ENCODE measurements at regions not wholly inside any gene's neighbourhood (a gene's known extent, or its start where the extent isn't known, plus 50 kb on each side); places are given as distances from the start of the nearest gene placed in this dataset.

DNA sequence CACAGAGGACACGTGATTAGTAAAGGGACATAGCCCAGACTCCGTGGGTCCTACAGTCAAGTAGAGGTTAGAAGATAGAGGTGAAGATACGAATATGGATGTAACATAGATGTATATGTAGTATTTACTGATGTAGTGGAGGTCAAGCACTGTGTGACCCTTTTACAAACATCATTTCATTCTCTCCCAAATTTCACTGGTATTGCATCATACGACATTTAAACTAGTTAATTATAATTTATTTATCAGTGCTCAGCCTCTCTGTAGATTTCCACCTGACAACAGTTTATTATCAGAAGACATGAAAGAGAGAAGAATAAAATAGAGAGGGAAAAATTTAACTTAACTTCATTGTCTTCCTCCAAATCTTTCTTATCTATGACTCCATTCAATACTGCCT lies 927.9 kb upstream of the TMEM132C start:
- TF ChIP-seq SPI1 (IDR thresholded peaks at IDR 0.05; ENCODE audit: borderline replicate concordance, low read depth) = no peak
- TF ChIP-seq, protein P1, sequence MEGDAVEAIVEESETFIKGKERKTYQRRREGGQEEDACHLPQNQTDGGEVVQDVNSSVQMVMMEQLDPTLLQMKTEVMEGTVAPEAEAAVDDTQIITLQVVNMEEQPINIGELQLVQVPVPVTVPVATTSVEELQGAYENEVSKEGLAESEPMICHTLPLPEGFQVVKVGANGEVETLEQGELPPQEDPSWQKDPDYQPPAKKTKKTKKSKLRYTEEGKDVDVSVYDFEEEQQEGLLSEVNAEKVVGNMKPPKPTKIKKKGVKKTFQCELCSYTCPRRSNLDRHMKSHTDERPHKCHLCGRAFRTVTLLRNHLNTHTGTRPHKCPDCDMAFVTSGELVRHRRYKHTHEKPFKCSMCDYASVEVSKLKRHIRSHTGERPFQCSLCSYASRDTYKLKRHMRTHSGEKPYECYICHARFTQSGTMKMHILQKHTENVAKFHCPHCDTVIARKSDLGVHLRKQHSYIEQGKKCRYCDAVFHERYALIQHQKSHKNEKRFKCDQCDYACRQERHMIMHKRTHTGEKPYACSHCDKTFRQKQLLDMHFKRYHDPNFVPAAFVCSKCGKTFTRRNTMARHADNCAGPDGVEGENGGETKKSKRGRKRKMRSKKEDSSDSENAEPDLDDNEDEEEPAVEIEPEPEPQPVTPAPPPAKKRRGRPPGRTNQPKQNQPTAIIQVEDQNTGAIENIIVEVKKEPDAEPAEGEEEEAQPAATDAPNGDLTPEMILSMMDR (IDR thresholded peaks at IDR 0.05; ENCODE audit: insufficient read depth, low read length) = no peak
- no peak for TF ChIP-seq GABPA (IDR thresholded peaks at IDR 0.05; ENCODE audit: low read depth)
- TF ChIP-seq, protein P2, sequence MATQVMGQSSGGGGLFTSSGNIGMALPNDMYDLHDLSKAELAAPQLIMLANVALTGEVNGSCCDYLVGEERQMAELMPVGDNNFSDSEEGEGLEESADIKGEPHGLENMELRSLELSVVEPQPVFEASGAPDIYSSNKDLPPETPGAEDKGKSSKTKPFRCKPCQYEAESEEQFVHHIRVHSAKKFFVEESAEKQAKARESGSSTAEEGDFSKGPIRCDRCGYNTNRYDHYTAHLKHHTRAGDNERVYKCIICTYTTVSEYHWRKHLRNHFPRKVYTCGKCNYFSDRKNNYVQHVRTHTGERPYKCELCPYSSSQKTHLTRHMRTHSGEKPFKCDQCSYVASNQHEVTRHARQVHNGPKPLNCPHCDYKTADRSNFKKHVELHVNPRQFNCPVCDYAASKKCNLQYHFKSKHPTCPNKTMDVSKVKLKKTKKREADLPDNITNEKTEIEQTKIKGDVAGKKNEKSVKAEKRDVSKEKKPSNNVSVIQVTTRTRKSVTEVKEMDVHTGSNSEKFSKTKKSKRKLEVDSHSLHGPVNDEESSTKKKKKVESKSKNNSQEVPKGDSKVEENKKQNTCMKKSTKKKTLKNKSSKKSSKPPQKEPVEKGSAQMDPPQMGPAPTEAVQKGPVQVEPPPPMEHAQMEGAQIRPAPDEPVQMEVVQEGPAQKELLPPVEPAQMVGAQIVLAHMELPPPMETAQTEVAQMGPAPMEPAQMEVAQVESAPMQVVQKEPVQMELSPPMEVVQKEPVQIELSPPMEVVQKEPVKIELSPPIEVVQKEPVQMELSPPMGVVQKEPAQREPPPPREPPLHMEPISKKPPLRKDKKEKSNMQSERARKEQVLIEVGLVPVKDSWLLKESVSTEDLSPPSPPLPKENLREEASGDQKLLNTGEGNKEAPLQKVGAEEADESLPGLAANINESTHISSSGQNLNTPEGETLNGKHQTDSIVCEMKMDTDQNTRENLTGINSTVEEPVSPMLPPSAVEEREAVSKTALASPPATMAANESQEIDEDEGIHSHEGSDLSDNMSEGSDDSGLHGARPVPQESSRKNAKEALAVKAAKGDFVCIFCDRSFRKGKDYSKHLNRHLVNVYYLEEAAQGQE (IDR thresholded peaks at IDR 0.05; ENCODE audit: insufficient replicate concordance, low read depth) = no peak
- no peak for TF ChIP-seq POLR2AphosphoS5 (IDR thresholded peaks at IDR 0.05; ENCODE audit: low read depth)
- Histone ChIP-seq H3K27ac (replicated peaks) (no peak overlapping the region), H3K4me3 (replicated peaks; ENCODE audit: insufficient read depth, low read length) (no peak overlapping the region), H3K27me3 (ENCODE audit: insufficient read depth, poor library complexity, severe bottlenecking) (no peaks in the 10 kb centered on the region)
- DNase-seq (ENCODE audit: low read depth in 1 of 2, low spot score in 1 of 2) = no peak

DNA sequence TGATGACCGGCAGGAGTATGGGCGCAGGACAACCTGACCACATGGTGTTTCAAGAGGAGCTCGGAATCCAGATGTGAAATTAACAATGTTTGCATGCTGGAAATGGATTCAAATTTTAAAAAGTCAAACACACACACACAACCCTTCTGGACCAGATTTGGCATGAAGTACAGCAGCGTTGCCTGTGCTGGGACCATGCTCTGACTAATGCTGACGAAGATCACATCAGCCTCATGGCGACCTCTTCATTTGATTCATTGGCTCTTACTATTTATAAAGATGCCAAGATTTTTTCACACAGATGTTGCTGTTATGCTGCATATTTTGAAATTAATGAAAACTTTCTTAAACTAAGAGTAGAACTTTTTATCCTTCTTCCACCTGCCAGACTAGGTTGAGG lies 926.6 kb upstream of the TMEM132C start:
- H3K27ac ChIP-seq (replicated peaks) = no peak overlapping the region

GRCh38 chr12:127342861-127343260 lies 924.1 kb upstream of the TMEM132C start:
- no peaks in the 10 kb centered on the region for H3K27me3 ChIP-seq (ENCODE audit: insufficient read depth, poor library complexity, severe bottlenecking)
- no peak overlapping the region for H3K4me3 ChIP-seq (replicated peaks; ENCODE audit: insufficient read depth, low read length)
- DNase-seq (ENCODE audit: low read depth in 1 of 2, low spot score in 1 of 2) = no peak
- H3K27ac ChIP-seq (replicated peaks) = no peak overlapping the region
- TF ChIP-seq SPI1 (IDR thresholded peaks at IDR 0.05; ENCODE audit: borderline replicate concordance, low read depth) (no peak), GABPA (IDR thresholded peaks at IDR 0.05; ENCODE audit: low read depth) (no peak)

More for the DNA sequence above, 926.6 kb upstream of the TMEM132C start:
- TF ChIP-seq, protein P1 (IDR thresholded peaks at IDR 0.05; ENCODE audit: insufficient read depth, low read length) = no peak
- TF ChIP-seq GABPA (IDR thresholded peaks at IDR 0.05; ENCODE audit: low read depth) = no peak
- no peak for TF ChIP-seq SPI1 (IDR thresholded peaks at IDR 0.05; ENCODE audit: borderline replicate concordance, low read depth)
- TF ChIP-seq POLR2AphosphoS5 (IDR thresholded peaks at IDR 0.05; ENCODE audit: low read depth) = no peak
- TF ChIP-seq, protein P2 (IDR thresholded peaks at IDR 0.05; ENCODE audit: insufficient replicate concordance, low read depth) = no peak
- H3K27me3 ChIP-seq (ENCODE audit: insufficient read depth, poor library complexity, severe bottlenecking) = no peaks in the 10 kb centered on the region
- DNase-seq (ENCODE audit: low read depth in 1 of 2, low spot score in 1 of 2) = no peak
- no peak overlapping the region for H3K4me3 ChIP-seq (replicated peaks; ENCODE audit: insufficient read depth, low read length)

DNA sequence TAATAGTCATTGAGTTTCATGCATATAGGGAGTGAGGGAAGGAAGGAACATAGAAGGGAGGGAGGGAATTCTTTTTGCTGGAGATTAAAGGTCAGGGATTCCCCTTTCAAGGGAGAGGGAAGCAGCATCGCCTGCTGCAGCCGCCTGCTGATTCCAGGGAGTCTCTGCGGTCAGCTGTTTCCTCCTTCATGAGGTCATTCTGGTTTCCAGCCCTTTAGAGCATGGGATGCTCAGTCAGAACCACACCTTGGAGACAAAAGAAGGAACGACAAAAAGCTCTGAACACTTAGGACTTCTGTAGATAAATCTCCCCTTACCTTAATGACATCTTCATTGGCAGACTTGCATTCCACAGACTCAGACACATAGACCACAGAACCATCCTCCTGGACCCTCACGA lies 923.0 kb upstream of the TMEM132C start:
- Histone ChIP-seq H3K4me3 (replicated peaks; ENCODE audit: insufficient read depth, low read length) (no peak overlapping the region), H3K27me3 (ENCODE audit: insufficient read depth, poor library complexity, severe bottlenecking) (no peaks in the 10 kb centered on the region), H3K27ac (replicated peaks) (no peak overlapping the region)
- TF ChIP-seq, protein P1 (IDR thresholded peaks at IDR 0.05; ENCODE audit: insufficient read depth, low read length) = no peak
- TF ChIP-seq SPI1 (IDR thresholded peaks at IDR 0.05; ENCODE audit: borderline replicate concordance, low read depth) (no peak), POLR2AphosphoS5 (IDR thresholded peaks at IDR 0.05; ENCODE audit: low read depth) (no peak), GABPA (IDR thresholded peaks at IDR 0.05; ENCODE audit: low read depth) (no peak)
- TF ChIP-seq, protein P2 (IDR thresholded peaks at IDR 0.05; ENCODE audit: insufficient replicate concordance, low read depth) = no peak
- no peak for DNase-seq (ENCODE audit: low read depth in 1 of 2, low spot score in 1 of 2)

Measured in HL-60 (cell line).